Panc1 (cell line): ENCODE measurements at regions not wholly inside any gene's neighbourhood (a gene's known extent, or its start where the extent isn't known, plus 50 kb on each side); places are given as distances from the start of the nearest gene placed in this dataset.

ENCODE experiments used
- ATAC-seq: fragments of 200-7000 bp; cut with Tn5 transposase; 2 replicates; pipeline ENCODE4 v1.9.1; 2020; ENCODE audit warnings: mild to moderate bottlenecking, moderate library complexity
- BruUV-seq: library from RNA; stranded (reverse); fragments of 400-500 nt; replicated peaks from 2 replicates; lab custom pipeline; 2021; lab: Mats Ljungman, UMichigan
- CTCF ChIA-PET: fragments of 300-600 bp; sonication (Branson Sonifier 250); formaldehyde crosslinking; loops from one replicate; lab custom pipeline; 2022; ENCODE audit warnings: antibody characterized with exemption; lab: Charles Lee
- POLR2A ChIA-PET: fragments of 300-600 bp; sonication (Branson Sonifier 250); formaldehyde crosslinking; loops from one replicate; lab custom pipeline; 2022; ENCODE audit warnings: antibody characterized with exemption; lab: Charles Lee
- DNase-seq: peaks from one replicate; pipeline ENCODE4 v3.0.0-alpha.2; 2010; ENCODE audit warnings: low read depth, low spot score
- H3K27ac ChIP-seq: 2 replicates; pipeline ENCODE4 v1.5.1; 2011; ENCODE audit warnings: mild to moderate bottlenecking, low read length, inconsistent platforms
- H3K27me3 ChIP-seq: fragments of 200-500 bp; sonication (Bioruptor generic); 2 replicates; pipeline ENCODE4 v1.6.0; 2014; ENCODE audit warnings: low read length, inconsistent platforms; ENCODE audit not compliant: control insufficient read depth, insufficient read depth
- H3K36me3 ChIP-seq: fragments of 200-500 bp; sonication (Bioruptor generic); 2 replicates; pipeline ENCODE4 v1.5.1; 2014; ENCODE audit warnings: inconsistent platforms, mild to moderate bottlenecking, low read length, moderate library complexity; ENCODE audit not compliant: control insufficient read depth, insufficient read depth
- H3K4me1 ChIP-seq: 2 replicates; pipeline ENCODE4 v1.5.1; 2011; ENCODE audit warnings: inconsistent platforms, mild to moderate bottlenecking, low read length, moderate library complexity; ENCODE audit not compliant: control insufficient read depth, insufficient read depth
- H3K4me3 ChIP-seq, 2 experiments: 2 replicates each; pipeline ENCODE4 v1.5.1; 2011 to 2012; ENCODE audit warnings: low read depth in 2 of 2, low read length in 2 of 2, mild to moderate bottlenecking in 2 of 2, inconsistent platforms in 1 of 2, moderate library complexity in 1 of 2
- H3K9me3 ChIP-seq: fragments of 200-500 bp; sonication (Bioruptor generic); 2 replicates; pipeline ENCODE4 v1.5.1; 2014; ENCODE audit warnings: low read depth, mild to moderate bottlenecking, inconsistent platforms, low read length, moderate library complexity; ENCODE audit not compliant: control insufficient read depth, insufficient read depth
- POLR2AphosphoS5 ChIP-seq: IDR thresholded peaks from 2 replicates; pipeline ENCODE4 v1.6.1; 2012; ENCODE audit warnings: mild to moderate bottlenecking, low read depth, low read length, moderate library complexity
- SIN3A ChIP-seq: IDR thresholded peaks from 2 replicates; pipeline ENCODE4 v1.6.1; 2012; ENCODE audit warnings: low read depth, mild to moderate bottlenecking, low read length, moderate library complexity, borderline replicate concordance; ENCODE audit not compliant: insufficient read depth
- TCF7L2 ChIP-seq: IDR thresholded peaks from 2 replicates; pipeline ENCODE4 v1.6.1; 2011; ENCODE audit warnings: mild to moderate bottlenecking, low read depth, low read length, inconsistent platforms
- in situ Hi-C: cut with HindIII; loops from 2 replicates; pipeline ENCODE4 v1.10.0; 2016; ENCODE audit warnings: low sequenced_read_pairs, low pct_unique_long_range_greater_than_20kb
- intact Hi-C: fragments of 100-400 bp; cut with micrococcal nuclease; formaldehyde crosslinking; loops from one replicate; pipeline ENCODE4 v1.10.0; 2022; ENCODE audit not compliant: unreplicated experiment
- TF ChIP-seq, protein P1 (sequence below): fragments of 450-650 bp; IDR thresholded peaks from 2 replicates; pipeline ENCODE4 v1.5.1; 2017; ENCODE audit warnings: mild to moderate bottlenecking
- TF ChIP-seq, protein P2 (sequence below), 2 experiments: IDR thresholded peaks; 2 replicates each; pipeline ENCODE4 v1.6.1; 2011 to 2012; ENCODE audit warnings: low read depth in 2 of 2, control low read depth in 1 of 2, low read length in 1 of 2, mild to moderate bottlenecking in 1 of 2, moderate library complexity in 1 of 2; ENCODE audit not compliant: insufficient read depth in 1 of 2

DNA sequence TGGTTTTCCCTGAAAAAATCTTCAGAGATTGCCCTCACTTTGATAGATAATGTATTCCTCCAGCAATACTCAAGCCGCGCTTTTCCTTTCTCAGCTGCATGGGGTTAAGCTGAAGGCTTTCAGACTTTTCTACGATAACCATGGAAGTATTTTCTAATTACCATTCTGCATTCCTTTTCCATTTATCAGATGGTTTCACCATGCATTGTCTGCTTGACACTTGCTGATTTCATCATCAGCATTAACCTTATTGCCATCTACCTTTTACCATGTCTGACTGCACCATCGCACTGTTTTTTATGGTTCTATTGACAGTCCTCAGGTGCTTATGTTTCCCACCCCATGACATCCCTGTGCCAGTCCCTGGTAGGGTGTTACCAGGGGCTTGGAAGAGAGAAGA is 91.6 kb downstream of the DMAC1 start:
- ChIA-PET CTCF (no interaction called here), POLR2A (no interaction called here)
- Histone ChIP-seq H3K4me1 (no peaks in the 10 kb centered on the region), H3K9me3 (no peaks in the 10 kb centered on the region), H3K27ac (no peak overlapping the region), H3K4me3 (no peak overlapping the region), H3K36me3 (no peaks in the 10 kb centered on the region), H3K27me3 (no peaks in the 10 kb centered on the region)
- BruUV-seq, result no TSS peak
- intact Hi-C loops, result no loop called here
- in situ Hi-C loops, result no loop called here
- DNase-seq, result no peak
- ATAC-seq, result no peak
- no peak for TF ChIP-seq POLR2AphosphoS5
- no peak for TF ChIP-seq SIN3A
- TF ChIP-seq, protein P1, sequence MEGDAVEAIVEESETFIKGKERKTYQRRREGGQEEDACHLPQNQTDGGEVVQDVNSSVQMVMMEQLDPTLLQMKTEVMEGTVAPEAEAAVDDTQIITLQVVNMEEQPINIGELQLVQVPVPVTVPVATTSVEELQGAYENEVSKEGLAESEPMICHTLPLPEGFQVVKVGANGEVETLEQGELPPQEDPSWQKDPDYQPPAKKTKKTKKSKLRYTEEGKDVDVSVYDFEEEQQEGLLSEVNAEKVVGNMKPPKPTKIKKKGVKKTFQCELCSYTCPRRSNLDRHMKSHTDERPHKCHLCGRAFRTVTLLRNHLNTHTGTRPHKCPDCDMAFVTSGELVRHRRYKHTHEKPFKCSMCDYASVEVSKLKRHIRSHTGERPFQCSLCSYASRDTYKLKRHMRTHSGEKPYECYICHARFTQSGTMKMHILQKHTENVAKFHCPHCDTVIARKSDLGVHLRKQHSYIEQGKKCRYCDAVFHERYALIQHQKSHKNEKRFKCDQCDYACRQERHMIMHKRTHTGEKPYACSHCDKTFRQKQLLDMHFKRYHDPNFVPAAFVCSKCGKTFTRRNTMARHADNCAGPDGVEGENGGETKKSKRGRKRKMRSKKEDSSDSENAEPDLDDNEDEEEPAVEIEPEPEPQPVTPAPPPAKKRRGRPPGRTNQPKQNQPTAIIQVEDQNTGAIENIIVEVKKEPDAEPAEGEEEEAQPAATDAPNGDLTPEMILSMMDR, result no peak
- TF ChIP-seq TCF7L2, result no peak
- TF ChIP-seq, protein P2, sequence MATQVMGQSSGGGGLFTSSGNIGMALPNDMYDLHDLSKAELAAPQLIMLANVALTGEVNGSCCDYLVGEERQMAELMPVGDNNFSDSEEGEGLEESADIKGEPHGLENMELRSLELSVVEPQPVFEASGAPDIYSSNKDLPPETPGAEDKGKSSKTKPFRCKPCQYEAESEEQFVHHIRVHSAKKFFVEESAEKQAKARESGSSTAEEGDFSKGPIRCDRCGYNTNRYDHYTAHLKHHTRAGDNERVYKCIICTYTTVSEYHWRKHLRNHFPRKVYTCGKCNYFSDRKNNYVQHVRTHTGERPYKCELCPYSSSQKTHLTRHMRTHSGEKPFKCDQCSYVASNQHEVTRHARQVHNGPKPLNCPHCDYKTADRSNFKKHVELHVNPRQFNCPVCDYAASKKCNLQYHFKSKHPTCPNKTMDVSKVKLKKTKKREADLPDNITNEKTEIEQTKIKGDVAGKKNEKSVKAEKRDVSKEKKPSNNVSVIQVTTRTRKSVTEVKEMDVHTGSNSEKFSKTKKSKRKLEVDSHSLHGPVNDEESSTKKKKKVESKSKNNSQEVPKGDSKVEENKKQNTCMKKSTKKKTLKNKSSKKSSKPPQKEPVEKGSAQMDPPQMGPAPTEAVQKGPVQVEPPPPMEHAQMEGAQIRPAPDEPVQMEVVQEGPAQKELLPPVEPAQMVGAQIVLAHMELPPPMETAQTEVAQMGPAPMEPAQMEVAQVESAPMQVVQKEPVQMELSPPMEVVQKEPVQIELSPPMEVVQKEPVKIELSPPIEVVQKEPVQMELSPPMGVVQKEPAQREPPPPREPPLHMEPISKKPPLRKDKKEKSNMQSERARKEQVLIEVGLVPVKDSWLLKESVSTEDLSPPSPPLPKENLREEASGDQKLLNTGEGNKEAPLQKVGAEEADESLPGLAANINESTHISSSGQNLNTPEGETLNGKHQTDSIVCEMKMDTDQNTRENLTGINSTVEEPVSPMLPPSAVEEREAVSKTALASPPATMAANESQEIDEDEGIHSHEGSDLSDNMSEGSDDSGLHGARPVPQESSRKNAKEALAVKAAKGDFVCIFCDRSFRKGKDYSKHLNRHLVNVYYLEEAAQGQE (IDR thresholded peaks at IDR 0.05; ENCODE audit: insufficient read depth in 1 of 2, low read depth in 2 of 2, low read length in 1 of 2), result no peak

DNA sequence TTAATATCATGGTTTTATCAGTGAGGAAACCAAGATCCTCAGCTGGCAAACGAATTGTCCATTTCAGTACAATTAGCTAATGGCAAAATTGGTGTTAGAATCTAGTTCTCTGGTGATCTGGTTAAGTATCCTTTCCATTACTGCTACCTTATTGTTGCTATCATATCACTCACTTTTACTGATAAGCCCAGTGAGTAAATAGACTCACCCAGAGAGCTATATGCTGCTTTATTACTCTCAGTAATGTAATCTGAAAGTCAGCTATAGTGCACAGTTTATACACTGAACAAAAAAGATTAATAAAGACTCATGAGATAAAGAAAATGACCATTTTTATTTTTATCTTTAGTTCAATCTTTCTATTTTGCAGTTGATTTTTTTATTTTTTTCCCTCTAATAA is 95.0 kb downstream of the DMAC1 start:
- ATAC-seq (no peak), DNase-seq (no peak)
- H3K36me3 ChIP-seq, result no peaks in the 10 kb centered on the region
- intact Hi-C loops (no loop called here), in situ Hi-C loops (no loop called here)
- TF ChIP-seq, protein P2 (IDR thresholded peaks at IDR 0.05; ENCODE audit: insufficient read depth in 1 of 2, low read depth in 2 of 2, low read length in 1 of 2), result no peak
- TF ChIP-seq, protein P1, result no peak
- TF ChIP-seq SIN3A (no peak), TCF7L2 (no peak), POLR2AphosphoS5 (no peak)
- CTCF ChIA-PET, result no interaction called here
- H3K4me3 ChIP-seq, result no peak overlapping the region
- POLR2A ChIA-PET, result no interaction called here
- H3K27ac ChIP-seq, result no peak overlapping the region
- no peaks in the 10 kb centered on the region for H3K4me1 ChIP-seq
- no peaks in the 10 kb centered on the region for H3K9me3 ChIP-seq
- BruUV-seq, result no TSS peak
- H3K27me3 ChIP-seq, result no peaks in the 10 kb centered on the region
